C1 segment of cervical spinal cord (tissue), 14 donors: ENCODE measurements at regions not wholly inside any gene's neighbourhood (a gene's known extent, or its start where the extent isn't known, plus 50 kb on each side); places are given as distances from the start of the nearest gene placed in this dataset.
"Not testable (repeated sequence)": the region's sequence is repeated elsewhere in the genome, so short reads cannot be mapped to it uniquely, and the experiment has no call there.

Source experiments
- DNase-seq, 14 donors: peaks; one replicate each; lab custom pipeline; 2025; lab: John Stamatoyannopoulos, UW

GRCh38 chr13:31385540-31385939 is 185.8 kb downstream of the B3GLCT start:
- no peak for DNase-seq

DNA sequence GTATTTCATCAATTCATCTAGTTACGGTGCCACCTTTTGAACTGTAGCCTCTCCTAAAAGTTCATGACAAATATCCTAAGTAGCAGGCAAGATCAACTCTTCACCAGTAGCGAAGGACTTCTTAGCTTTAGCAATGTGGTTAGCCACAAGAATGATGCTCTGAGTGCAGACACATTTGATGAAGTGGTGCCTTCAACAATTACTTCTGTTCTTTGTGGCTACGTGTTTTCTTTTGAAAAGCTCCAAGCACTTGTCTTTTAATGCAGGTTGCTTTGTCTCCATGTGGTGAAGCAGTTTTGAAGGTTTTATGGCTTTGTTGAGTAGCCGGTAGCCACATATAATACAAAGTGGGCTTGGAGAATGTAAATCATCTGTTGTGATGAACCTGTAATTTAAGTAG is 194.7 kb downstream of the B3GLCT start:
- no peak for DNase-seq

DNA sequence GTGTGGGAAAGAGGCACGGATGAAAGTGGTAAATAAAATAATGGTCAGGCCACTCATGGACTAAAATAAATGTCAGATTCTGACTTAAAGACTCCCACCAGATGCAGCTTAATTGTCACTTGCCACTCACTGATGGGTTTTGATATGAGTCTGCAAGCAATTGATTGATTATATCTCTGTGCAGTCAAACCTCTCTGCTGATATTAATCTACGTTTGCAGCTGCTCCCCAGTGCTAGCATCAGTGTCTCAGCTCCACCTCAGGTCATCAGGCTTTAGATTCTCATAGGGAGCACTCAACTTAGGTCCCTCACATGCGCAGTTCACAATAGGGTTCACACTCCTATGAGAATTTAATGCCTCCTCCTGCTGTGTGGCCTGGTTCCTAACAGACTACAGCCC is 195.3 kb downstream of the B3GLCT start:
- no peak for DNase-seq

- DNase-seq, result no peak
Measured at GRCh38 chr13:31399690-31400089, 199.9 kb downstream of the B3GLCT start.

DNA sequence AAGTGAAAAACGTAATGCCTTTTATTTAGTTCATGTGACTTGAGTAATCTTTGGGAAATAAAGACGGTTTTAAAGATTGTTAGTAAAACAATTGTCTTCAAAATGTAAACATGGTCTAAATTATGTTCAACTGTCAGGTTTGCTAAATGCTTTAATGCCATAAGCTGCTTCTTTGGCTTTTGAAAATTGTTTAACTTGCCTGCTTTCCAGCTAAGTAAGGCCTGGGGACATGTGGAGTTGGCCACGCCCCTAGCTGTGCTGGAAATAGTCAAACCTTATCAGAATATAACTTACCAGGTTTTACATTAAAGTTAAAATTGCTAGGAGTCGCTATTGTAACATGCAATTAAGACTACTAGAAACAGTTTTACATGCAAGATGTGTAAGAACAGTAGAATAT is 203.9 kb downstream of the B3GLCT start:
- DNase-seq, result not testable (repeated sequence)

- no peak for DNase-seq
Measured at GRCh38 chr13:31408927-31409326, 209.2 kb downstream of the B3GLCT start.

- DNase-seq, result no peak
Measured at GRCh38 chr13:31409678-31410356, 210.0 kb downstream of the B3GLCT start.

DNA sequence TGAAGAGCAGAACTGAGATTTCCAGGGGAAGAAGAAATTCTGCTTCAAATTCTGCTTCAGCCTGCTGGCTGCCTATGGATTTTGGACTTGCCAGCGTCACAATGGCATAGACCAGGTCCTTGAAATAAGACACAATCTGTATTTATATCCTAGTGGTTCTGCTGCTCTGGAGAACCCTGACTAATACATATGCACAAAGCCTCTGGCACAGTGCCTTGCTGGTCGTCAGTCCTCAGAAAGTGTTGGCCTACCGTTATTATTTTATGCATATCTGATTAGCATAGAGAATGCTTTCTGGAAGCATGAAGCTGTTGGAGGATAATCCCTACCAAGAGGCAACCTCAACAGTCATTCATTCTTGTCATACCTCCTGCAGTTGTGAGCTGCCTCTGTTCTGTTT is 213.7 kb downstream of the B3GLCT start:
- DNase-seq, result no peak

GRCh38 chr13:31416066-31416465 is 216.3 kb downstream of the B3GLCT start:
- DNase-seq, result no peak

- DNase-seq, result no peak
Measured at GRCh38 chr13:31418186-31418585, 218.4 kb downstream of the B3GLCT start.

GRCh38 chr13:31421756-31422155 is 222.0 kb downstream of the B3GLCT start:
- DNase-seq, result no peak

GRCh38 chr13:31424130-31424729 is 224.5 kb downstream of the B3GLCT start:
- peak in 9 of 14 donors; percentile 3 to 53 (median 29) for DNase-seq

DNA sequence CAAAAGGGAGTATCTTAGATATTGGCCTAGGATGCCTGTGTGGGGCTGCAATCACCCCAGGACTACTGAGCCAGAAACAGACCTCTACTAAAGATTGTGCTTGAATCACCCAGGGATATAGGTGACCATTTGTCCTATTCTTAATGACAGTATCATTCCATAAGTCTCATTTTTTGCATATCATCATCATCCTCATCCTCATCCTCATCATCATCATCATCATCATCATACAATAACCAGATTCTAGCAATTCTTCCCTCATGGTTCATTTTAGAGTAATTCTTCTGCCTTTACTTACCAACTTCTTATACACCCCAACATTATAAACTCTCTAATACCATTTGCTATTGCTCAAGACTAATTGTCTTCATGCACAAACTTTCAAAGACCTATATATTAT is 226.6 kb downstream of the B3GLCT start:
- DNase-seq, result no peak

DNA sequence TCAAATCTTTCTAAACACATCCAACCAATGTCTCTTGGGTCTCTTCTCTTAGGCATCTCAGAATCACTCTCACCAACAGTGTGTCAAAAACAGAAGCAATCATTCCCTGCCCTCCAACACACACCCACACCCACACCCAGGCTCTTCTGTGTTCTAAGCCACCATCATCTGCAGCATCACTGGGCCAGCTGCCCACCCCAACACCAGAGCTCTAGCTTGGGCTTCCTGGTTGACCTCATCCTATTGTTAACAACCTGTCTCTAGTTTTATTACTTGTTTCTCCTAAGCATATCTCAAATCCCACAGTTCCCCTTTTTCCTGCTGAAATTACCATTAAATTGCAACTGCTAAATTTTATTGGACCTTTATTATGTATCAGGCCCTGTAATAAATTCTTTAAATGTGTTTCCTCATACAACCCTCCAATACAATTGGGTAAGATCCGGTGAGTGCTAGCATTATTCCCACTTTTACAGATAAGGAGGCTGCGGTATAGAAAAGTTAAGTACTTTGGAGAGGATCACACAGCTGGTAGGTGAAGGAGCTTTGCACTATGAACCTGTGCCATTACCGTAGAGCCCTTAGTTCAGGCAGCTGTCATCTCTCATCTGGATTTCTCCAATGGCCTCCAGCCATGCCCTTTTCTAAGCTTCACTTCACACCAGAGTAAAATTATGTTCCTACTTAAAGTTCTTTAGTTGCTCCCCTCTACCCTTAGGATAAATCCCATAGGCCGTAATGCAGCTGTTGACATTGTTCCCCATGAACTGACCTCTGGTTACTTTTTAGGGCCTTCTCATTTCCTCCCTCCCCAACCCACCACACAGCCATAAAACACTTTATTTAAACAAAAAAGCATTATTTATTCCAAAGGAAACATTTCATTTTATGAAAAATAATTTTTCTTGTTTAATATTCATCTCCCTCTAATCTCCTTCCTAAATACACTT is 227.7 kb downstream of the B3GLCT start:
- no peak for DNase-seq

GRCh38 chr13:31431722-31432137 is 232.0 kb downstream of the B3GLCT start:
- DNase-seq, result peak in 1 of 14 donors; percentile 5

DNA sequence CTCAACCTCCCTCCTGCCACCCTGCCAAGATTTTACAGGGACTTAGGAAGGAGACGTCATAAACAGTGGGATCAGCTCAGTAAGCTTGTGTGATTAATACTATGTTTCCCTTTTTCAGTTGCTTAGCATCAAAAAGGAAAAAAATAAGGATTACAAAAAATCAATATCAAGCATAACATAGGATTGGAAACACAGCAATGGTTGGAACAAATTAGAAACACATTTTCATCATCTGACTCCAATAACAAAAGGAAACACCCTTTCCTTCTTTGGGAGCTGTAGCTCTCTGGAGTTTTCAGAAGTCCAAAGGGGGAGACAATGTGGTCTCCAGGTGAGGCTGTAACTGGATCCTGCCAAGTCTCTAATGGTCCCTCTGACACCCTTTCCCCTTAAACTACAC is 233.4 kb downstream of the B3GLCT start:
- no peak for DNase-seq

- no peak for DNase-seq
Measured at GRCh38 chr13:31433746-31434145, 234.0 kb downstream of the B3GLCT start.

GRCh38 chr13:31434613-31435012 is 234.8 kb downstream of the B3GLCT start:
- DNase-seq, result no peak

DNA sequence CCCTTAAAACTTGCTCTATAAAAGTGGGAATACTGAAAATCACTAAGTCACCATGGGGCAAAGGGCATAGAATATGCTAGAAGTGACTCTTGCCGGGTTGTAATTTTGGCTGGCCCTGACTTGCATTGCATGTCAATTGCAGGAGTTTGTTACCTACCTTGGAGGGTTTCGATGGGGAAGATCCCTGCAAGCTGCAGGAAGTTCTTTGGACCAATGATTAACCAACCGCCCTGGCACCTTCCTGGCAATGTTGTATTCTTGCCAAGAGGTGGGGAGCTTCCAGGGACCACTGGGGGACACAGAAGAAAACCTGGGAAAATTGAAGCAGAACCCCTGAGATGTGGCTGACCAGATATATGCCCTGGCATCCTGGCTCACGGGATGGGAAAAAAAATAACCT is 235.8 kb downstream of the B3GLCT start:
- DNase-seq, result no peak

DNA sequence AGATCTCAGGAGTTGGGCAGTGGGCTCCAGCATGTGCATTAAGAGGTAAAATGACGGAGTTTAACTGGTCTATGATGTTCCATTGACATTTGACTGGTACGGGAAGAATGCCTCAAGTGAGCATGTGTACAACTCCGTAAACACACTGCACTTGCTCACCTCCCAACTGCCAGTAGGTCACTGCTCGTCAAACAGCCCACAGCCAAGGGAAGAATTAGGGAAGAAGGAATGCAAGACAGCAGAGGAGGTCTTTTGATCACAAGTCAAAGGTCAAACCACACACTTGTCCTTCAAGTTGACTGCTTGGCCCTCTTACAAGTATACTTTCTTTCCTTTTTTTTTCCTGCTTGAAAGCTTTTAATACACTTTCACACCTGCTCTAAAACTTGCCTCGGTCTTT is 236.7 kb downstream of the B3GLCT start:
- DNase-seq, result no peak

DNA sequence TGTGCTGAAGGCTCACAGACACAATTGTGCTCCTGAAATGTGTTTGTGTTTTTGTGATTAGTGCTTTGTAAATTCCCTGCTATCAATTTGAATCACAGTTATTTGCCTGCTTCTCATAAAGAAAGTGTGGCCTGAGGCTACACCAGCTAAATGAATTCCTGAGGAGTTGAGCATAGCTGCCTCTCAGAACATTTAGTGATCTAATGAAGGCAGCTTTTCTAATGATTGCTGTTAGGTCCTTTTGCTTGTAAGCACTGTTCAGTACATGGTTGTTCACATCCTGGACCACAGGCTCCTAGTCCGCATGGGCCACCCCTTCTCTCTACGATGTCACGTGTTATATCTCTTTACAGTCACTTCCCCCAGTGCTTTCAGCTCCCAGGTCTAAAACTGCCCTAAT is 238.2 kb downstream of the B3GLCT start:
- DNase-seq, result no peak

DNA sequence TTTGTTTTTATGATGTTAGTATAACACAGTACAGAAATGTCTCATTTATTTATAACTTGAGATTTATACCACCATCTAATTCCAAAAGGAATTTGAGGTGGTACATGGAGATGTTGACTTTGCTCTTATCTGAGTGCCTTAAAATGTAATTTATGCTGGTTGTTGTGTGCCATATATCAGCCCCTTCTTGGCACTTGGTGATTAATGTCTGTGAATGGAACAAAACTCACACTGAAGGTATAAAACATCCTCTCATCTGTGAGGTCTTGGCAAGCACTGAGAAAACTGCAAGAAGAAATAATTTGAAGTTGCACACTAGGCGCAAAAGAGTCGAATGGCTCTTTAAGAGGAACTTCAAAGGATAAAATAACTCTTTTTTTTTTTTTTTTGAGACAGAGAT is 240.4 kb downstream of the B3GLCT start:
- no peak for DNase-seq
